ENCODE measurements at regions not wholly inside any gene's neighbourhood (a gene's known extent, or its start where the extent isn't known, plus 50 kb on each side); places are given as distances from the start of the nearest gene placed in this dataset.

DNA sequence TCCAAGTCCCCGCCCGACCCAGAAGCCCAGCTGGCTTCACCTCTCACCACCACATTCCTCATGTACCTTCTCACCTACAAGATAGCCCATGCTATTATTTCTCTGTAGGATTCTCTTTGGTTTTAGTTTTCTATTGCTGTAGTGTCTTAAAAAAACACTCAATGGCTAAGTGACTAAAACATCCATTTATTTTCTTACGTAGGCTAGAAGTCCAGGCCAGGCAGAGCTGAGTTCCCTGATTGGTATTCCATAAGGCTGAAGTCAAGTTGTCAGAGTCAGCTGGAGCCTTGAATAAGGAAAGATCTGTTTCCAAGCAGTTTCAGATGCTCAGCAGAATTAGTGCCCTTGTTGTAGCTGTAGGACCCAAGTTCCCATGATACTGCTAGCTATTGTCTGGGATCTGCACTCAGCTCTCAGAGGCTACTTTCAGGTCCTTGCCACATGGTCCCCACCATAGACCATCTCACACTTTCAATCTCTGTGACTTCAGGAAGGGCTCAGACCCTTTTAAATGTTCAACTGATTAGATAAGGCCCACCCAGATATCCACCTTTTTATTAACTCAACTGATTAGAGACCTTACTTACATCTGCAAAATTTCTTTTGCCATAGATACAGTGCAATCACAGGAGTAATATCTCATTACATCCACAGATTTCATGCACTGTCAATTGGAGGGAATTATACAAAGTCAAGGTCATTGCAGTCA is 371.0 kb downstream of the TGFB2 start:
- no peak for FAIRE-seq
- no peaks in the 10 kb centered on the region for H3K27me3 ChIP-seq (replicated peaks in 1 of 2; ENCODE audit: control insufficient read depth in 2 of 2, insufficient read depth in 2 of 2, low read length in 1 of 2)
- in situ Hi-C loops (cut with MboI) (no loop called here), intact Hi-C loops (cut with micrococcal nuclease; ENCODE audit: unreplicated experiment) (no loop called here)
- no peak overlapping the region for H3K4me3 ChIP-seq
- ChIA-PET RAD21 (ENCODE audit: unreplicated experiment) (no interaction called here), SMC1A (ENCODE audit: uncharacterized antibody, unreplicated experiment) (interaction anchor here (1.3 kb wide), 1 partner anchor 9 kb away, joined by 3 read pairs; no protein-coding TSS in a partner anchor), CTCF (no interaction called here), POLR2A (no interaction called here)
- no peak for ATAC-seq
- DNase-seq (ENCODE audit: low read depth, low spot score), result no peak
- H3K9ac ChIP-seq (ENCODE audit: control insufficient read depth, insufficient read depth, low read length), result no peak overlapping the region
- WGBS (ENCODE audit: insufficient coverage, insufficient replicate concordance, low lambda C conversion rate, missing lambda C conversion rate), result 11% methylated on average over 3 of the region's 3 CpGs
- H2AFZ ChIP-seq (ENCODE audit: control insufficient read depth, low read depth, low read length), result no peak overlapping the region
- BruUV-seq (replicated peaks), result no TSS peak
- H3K27ac ChIP-seq (ENCODE audit: control insufficient read depth, insufficient read depth), result no peak overlapping the region
- H3K36me3 ChIP-seq (ENCODE audit: control insufficient read depth in 2 of 2, insufficient read depth in 2 of 2, low read length in 1 of 2), result no peaks in the 10 kb centered on the region
- H3K9me3 ChIP-seq (replicated peaks; ENCODE audit: control insufficient read depth, insufficient read depth, low read length), result no peaks in the 10 kb centered on the region
- H3K79me2 ChIP-seq (ENCODE audit: control insufficient read depth, insufficient read depth, low read length), result no peaks in the 10 kb centered on the region
- TF ChIP-seq USF1 (IDR thresholded peaks at IDR 0.05; ENCODE audit: borderline replicate concordance, extremely low read length, insufficient read depth, low read depth, low read length) (no peak), ZNF207 (IDR thresholded peaks at IDR 0.05; ENCODE audit: borderline replicate concordance) (no peak), SMARCA5 (IDR thresholded peaks at IDR 0.05) (no peak), ZBTB11 (CRISPR knock-in tag; IDR thresholded peaks at IDR 0.05) (no peak), CBX5 (IDR thresholded peaks at IDR 0.05; ENCODE audit: low read depth) (no peak), MXI1 (IDR thresholded peaks at IDR 0.05; ENCODE audit: low read depth, low read length) (no peak), CHD1 (IDR thresholded peaks at IDR 0.05; ENCODE audit: low read depth, low read length) (no peak), WRNIP1 (IDR thresholded peaks at IDR 0.05; ENCODE audit: borderline replicate concordance, low read depth, low read length) (no peak), SRF (IDR thresholded peaks at IDR 0.05; ENCODE audit: low read depth in 2 of 2, low read length in 2 of 2) (no peak), SKIL (IDR thresholded peaks at IDR 0.05; ENCODE audit: low read depth, poor library complexity, severe bottlenecking) (no peak)
- TF ChIP-seq, protein P1, sequence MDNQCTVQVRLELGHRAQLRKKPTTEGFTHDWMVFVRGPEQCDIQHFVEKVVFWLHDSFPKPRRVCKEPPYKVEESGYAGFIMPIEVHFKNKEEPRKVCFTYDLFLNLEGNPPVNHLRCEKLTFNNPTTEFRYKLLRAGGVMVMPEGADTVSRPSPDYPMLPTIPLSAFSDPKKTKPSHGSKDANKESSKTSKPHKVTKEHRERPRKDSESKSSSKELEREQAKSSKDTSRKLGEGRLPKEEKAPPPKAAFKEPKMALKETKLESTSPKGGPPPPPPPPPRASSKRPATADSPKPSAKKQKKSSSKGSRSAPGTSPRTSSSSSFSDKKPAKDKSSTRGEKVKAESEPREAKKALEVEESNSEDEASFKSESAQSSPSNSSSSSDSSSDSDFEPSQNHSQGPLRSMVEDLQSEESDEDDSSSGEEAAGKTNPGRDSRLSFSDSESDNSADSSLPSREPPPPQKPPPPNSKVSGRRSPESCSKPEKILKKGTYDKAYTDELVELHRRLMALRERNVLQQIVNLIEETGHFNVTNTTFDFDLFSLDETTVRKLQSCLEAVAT (IDR thresholded peaks at IDR 0.05), result no peak
- H3K4me1 ChIP-seq (ENCODE audit: control insufficient read depth, insufficient read depth, low read length), result no peaks in the 10 kb centered on the region
- no peaks in the 10 kb centered on the region for H4K20me1 ChIP-seq (ENCODE audit: control insufficient read depth, insufficient read depth)
- no peak overlapping the region for H3K4me2 ChIP-seq (ENCODE audit: control insufficient read depth, insufficient read depth)

All from GM12878 (cell line).